ENCODE measurements at regions not wholly inside any gene's neighbourhood (a gene's known extent, or its start where the extent isn't known, plus 50 kb on each side); places are given as distances from the start of the nearest gene placed in this dataset.
"Not testable (repeated sequence)": the region's sequence is repeated elsewhere in the genome, so short reads cannot be mapped to it uniquely, and the experiment has no call there.

GRCh38 chr12:25615119-25615518 lies 62.0 kb upstream of the LMNTD1 start:
- peak; percentile 65 for DNase-seq (ENCODE audit: low read depth)

GRCh38 chr12:25616286-25616685 lies 63.2 kb upstream of the LMNTD1 start:
- no peak for DNase-seq (ENCODE audit: low read depth)

GRCh38 chr12:25617991-25618390 lies 64.9 kb upstream of the LMNTD1 start:
- no peak for DNase-seq (ENCODE audit: low read depth)

DNA sequence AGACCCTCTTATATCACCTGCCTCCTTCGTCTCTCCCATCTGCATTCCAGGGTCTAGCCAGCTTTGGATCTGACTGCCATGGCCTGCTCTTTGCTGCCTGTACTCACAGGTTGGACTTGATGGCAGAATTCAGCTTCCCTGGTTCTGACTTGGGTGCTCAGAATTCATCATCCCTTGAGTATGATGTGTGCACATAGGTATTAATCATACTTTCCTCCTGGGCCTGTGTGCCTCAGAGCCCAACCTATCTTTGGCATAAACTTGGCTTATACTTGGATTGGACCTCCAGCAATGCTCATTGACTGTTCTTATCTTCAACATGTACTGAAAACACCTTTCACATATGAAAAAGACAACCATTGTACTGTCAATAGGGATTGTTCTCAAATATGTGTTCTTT lies 70.7 kb upstream of the LMNTD1 start:
- no peak for DNase-seq (ENCODE audit: low read depth)

DNA sequence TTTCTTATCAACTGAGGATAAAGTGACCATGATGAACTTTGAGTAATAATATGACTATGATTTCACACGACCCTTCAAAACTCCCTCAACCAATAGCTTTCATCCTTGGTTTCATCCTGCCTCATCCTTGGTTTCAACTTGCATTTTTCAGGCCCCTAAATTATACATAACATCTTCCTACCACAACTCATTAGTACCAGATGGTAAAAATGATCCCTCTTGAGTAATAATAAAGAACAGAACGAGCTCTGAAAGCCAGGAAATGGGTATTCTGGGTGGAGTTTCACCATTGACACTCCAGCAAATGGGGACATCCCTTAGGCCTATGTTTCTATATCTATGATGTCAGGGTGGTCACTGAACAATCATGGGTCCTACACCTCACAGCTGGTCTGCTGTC lies 72.1 kb upstream of the LMNTD1 start:
- DNase-seq (ENCODE audit: low read depth) = no peak

DNA sequence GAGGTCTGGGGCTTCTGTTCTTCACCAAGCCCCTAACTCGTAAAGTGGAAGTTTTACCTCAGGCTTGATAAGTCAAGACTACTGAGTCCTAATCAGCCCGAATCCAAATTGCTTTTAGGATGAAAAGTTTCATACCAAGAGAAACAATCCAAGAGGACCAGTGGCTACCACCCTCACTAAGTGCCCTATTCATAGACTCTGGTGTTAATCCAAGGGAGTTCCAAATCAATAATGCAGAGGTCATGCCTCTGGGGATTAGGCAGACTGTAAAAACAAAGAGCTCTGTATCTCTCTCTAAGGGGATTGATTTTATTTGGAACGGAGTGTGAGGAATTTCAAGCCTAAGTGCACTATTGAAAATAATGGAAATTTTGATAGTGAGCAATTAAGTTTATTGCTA lies 76.3 kb upstream of the LMNTD1 start:
- no peak for DNase-seq (ENCODE audit: low read depth)

DNA sequence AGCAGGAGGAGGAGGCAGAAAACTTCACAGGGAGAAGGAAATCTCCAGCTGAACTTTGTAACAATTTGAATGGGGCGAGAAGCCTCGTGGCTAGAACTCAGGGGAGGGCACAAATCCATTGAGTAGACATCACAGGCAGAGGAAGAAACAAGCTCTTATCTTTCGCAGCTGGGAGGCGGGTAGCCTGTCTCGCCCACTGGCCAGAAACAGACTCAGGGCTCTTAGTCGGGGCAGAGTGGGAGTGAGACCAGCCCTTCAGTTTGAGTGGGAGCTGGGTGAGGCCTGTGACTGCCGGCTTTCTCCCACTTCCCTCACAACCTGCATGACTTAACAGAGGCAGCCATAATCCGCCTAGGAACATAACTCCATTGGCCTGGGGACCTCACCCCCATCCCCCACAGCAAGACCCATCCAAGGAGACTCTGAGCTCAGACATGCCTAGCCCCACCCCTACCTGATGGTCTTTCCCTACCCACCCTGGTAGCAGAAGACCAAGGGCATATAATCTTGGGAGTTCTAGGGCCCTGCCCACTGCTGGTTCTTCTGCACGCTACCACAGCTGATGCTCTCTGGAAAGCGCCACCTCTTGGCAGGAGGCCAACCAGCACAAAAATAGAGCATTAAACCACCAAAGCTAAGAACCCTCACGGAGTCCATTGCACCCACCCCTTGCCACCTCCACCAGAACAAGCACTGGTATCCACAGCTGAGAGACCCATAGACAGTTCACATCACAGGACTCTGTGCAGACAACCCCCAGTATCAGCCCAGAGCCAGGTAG lies 77.8 kb upstream of the LMNTD1 start:
- DNase-seq (ENCODE audit: low read depth) = not testable (repeated sequence)

- DNase-seq (ENCODE audit: low read depth) = not testable (repeated sequence)
Observed at GRCh38 chr12:25633149-25633548, 80.1 kb upstream of the LMNTD1 start.

- no peak for DNase-seq (ENCODE audit: low read depth)
Observed at GRCh38 chr12:25637752-25638151, 84.7 kb upstream of the LMNTD1 start.

- DNase-seq (ENCODE audit: low read depth) = no peak
Observed at GRCh38 chr12:25639406-25639805, 86.3 kb upstream of the LMNTD1 start.

- no peak for DNase-seq (ENCODE audit: low read depth)
Observed at GRCh38 chr12:25644979-25645378, 91.9 kb upstream of the LMNTD1 start.

DNA sequence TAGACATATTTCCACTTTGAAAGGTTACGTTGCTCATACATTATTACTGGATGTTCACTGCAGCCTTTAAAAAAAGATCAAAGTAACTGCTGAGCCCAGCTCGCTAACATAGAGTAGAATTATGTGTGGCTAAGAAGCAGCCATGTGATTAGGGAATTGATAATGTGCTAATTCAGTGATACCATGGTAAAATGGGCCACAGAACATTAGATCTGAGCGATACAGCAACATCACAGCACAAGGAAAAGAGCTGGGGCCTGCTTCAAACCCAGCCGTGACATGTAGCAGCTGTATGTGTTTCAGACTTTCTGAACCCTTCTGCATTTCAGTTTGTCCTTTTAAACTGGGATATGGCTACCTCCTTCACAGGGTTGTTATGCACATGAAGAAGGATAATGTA lies 92.3 kb upstream of the LMNTD1 start:
- no peak for DNase-seq (ENCODE audit: low read depth)

GRCh38 chr12:25651931-25652330 lies 98.8 kb upstream of the LMNTD1 start:
- DNase-seq (ENCODE audit: low read depth) = no peak

DNA sequence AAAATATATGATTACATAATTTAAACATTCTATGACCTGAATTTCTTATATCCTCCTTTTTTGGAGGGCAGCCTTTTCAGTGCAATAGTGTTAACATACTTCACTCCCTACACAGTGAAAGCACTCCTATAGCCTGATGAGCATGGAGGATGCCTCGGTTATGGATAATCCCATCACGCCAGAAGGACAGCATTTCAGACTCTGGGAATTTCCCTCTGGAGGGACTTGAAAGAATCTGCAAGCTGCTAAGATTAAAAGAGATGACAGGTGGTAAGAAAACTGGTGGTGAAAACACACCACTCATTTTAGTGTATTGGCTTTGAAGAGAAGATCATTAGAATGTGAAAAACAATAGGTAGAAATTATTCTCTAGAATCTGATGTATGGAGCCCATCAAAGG lies 99.3 kb upstream of the LMNTD1 start:
- DNase-seq (ENCODE audit: low read depth) = no peak

DNA sequence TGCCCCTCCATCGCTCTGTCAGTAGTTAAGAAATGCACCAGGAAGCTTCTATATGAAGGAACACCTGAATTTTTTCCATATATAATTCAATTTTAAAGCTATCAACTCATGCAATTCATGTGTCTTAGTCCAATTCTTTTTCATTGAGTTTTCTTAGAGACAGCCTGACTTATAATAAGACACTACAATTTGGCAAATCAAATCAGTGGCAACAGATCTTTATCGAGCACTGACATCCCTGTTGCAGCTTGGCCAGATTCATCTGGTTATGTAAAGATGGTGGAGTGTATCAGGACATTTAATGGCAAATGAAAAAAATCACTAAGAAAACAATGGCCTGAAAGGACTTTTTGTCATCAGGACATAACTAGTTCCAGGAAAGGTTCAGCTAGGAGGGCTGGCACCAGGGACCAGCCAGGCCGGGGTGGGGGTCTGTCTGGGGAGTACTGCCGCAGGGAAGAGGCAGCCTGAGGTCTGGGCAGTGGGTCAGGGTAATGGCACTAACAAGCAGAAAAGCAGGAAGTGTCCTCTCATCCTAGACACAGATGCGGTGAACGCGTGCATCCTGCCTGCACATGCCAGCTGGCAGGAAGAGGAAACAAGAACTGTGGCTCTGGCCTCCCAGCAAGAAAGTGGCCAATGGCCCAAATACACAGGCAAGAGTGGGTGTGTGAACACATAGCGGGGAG lies 100.5 kb upstream of the LMNTD1 start:
- no peak for DNase-seq (ENCODE audit: low read depth)

GRCh38 chr12:25655702-25656101 lies 102.6 kb upstream of the LMNTD1 start:
- no peak for DNase-seq (ENCODE audit: low read depth)

DNA sequence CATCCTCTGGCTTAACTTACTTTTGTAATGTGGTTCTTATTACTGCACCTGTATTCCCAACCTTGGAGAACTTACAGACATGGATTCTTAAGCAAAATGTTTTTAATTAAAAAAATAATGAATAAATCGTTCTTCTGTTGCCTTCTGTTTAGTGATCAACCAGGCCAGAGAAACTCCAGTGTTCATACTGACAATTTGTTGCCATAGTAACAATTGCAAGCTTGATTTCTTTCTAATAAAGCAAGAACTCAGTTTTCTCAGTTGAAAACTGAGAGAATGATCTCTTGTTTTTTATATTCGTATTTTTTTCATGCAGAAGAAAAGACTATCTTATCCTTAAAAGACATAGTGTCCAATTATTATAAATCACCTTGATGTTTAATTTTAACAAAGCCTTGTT lies 106.5 kb upstream of the LMNTD1 start:
- DNase-seq (ENCODE audit: low read depth) = no peak

DNA sequence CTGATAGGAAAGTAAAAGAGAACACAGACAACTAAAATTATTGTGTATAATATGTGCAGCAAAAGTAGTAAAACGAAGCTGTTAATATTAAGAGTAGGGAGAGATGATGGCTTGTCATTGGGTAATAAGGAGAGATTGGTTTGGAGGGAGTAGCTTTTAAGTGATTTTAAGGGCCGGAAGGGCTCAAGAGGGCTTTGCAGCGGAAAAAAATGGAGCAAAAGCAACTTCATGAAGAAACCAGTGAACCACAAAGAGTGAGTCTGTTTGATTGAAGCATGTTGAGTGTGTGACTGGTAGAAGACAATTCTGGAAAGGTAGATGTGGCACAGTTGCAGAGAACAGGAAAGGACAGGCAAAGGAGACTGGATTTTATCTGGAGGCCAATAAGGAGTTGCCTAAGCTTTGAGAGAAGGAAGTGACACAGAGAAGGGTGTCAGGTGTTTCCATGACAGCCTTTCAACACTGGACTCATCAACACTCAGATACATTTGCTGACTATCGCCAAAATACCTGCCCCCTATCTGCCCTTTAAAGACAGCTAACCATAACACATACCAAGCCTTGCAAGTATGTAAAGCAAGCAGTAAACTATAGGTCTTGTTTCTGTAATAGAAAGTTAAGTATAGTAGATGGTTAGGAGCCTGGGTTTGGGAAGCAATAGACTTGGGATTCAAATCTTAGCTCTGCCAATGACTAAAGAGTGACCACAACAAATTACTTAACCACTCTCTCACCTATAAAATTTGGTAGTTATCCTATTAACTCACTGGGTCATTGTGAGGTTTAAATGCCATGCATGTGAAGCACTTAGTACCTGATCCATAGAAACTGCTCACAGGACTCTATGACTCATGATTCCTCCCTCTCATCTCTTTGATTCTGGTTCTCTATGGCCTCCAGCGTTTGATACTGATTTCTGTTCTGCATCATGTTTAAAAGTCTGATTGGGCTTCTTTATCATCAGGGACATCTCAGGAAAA lies 117.3 kb upstream of the LMNTD1 start:
- DNase-seq (ENCODE audit: low read depth) = no peak

DNA sequence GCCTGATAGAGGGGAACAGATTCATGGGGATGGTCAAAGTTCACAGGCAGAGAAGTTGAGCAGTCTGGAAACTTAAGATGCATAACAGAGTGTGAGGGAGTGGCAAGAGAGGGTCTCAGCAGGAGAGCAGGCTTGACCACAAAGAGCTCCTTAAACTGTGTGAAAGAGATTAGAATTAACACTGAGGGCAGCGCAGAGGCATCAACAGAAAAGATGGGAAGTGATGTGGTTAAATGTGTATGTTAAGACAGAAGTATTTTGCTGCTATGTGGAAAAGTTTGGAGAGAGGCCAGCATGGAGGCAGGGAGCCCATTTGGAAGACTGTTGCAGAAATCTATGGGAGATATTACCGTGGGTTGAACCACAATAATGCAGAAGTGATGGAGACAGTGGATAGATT lies 122.7 kb upstream of the LMNTD1 start:
- no peak for DNase-seq (ENCODE audit: low read depth)

DNA sequence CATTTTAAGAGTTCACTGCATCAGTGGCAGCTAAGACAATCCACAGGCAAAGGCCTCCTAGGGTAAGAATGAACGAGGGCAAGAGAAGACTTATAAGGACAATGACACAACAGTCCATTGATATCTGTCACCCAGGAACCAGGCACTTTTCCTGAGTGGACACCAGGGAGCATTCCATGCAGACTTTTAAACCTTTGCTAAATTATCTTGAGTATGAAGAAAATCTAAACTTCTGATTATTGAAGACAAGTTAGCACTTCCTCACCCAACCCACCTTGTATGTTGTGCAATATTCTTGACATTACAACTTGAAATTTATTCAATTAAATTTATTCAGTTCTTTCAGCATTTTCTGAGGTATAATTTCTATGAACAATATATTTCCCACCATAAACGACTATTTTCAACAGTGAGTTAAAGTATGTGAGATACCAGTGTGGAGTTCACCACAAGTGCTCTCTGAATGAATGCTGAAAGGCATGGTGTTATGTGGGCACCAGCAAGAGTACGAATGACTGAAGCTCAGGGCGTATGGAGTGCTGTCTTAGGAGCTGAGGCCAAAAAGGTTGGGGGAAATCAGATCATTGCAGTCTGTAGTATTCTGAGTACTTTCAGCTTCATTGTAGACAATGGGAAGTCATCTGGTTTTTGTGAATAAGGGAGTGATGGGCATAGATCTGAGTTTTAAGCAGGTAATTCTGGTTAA lies 124.3 kb upstream of the LMNTD1 start:
- DNase-seq (ENCODE audit: low read depth) = no peak

- no peak for DNase-seq (ENCODE audit: low read depth)
Observed at GRCh38 chr12:25681580-25681979, 128.5 kb upstream of the LMNTD1 start.

DNA sequence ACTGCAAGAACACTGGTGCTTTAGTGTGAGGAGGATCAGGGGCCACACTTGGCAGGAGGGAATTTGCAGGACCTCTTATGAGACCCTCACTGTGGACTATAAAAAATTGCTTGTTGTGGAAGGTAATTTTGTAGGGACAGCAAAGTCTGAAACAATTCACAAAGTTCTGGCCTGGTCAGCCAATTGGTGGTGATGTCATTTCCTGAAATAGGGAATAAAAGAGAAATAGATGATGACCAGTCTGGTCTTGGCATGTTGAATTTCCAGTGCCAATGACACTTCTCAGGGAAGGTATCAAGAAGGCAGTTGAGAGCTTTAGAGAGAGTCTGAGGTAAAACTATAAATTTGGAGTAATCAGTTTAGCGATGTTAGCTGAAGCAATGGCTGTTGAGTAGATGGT lies 129.3 kb upstream of the LMNTD1 start:
- DNase-seq (ENCODE audit: low read depth) = no peak

All from GM04504 (cell line).